HL-60 (cell line): ENCODE measurements at regions not wholly inside any gene's neighbourhood (a gene's known extent, or its start where the extent isn't known, plus 50 kb on each side); places are given as distances from the start of the nearest gene placed in this dataset.

Source experiments
- CTCF ChIP-seq: IDR thresholded peaks from one replicate; pipeline ENCODE4 v1.5.1; 2011; ENCODE audit warnings: low read length, control low read depth, inconsistent platforms; ENCODE audit not compliant: insufficient read depth
- GABPA ChIP-seq: IDR thresholded peaks from 2 replicates; pipeline ENCODE4 v1.6.1; 2012; ENCODE audit warnings: low read depth
- POLR2AphosphoS5 ChIP-seq: IDR thresholded peaks from 2 replicates; pipeline ENCODE4 v1.6.1; 2012; ENCODE audit warnings: low read depth
- REST ChIP-seq: IDR thresholded peaks from 2 replicates; pipeline ENCODE4 v1.6.1; 2012; ENCODE audit warnings: low read depth; ENCODE audit not compliant: insufficient replicate concordance
- SPI1 ChIP-seq: IDR thresholded peaks from 2 replicates; pipeline ENCODE4 v1.6.1; 2012; ENCODE audit warnings: low read depth, mild to moderate bottlenecking, borderline replicate concordance

- TF ChIP-seq CTCF (no peak), SPI1 (no peak), POLR2AphosphoS5 (no peak), REST (no peak), GABPA (no peak)
These were observed 206.8 kb upstream of the ARHGAP24 start for GRCh38 chr4:85268188-85268587.
